HG03045 (cell line): ENCODE measurements at regions not wholly inside any gene's neighbourhood (a gene's known extent, or its start where the extent isn't known, plus 50 kb on each side); places are given as distances from the start of the nearest gene placed in this dataset.
"Not testable (repeated sequence)": the region's sequence is repeated elsewhere in the genome, so short reads cannot be mapped to it uniquely, and the experiment has no call there.

ENCODE experiments used
- ATAC-seq: cut with Tn5 transposase; IDR thresholded peaks from one replicate; pipeline ENCODE4 v1.9.1; 2021; ENCODE audit warnings: mild to moderate bottlenecking, moderate library complexity; ENCODE audit not compliant: unreplicated experiment

- no peak for ATAC-seq
These were observed 153.7 kb upstream of the SFSWAP start for GRCh38 chr12:131557078-131557709.

DNA sequence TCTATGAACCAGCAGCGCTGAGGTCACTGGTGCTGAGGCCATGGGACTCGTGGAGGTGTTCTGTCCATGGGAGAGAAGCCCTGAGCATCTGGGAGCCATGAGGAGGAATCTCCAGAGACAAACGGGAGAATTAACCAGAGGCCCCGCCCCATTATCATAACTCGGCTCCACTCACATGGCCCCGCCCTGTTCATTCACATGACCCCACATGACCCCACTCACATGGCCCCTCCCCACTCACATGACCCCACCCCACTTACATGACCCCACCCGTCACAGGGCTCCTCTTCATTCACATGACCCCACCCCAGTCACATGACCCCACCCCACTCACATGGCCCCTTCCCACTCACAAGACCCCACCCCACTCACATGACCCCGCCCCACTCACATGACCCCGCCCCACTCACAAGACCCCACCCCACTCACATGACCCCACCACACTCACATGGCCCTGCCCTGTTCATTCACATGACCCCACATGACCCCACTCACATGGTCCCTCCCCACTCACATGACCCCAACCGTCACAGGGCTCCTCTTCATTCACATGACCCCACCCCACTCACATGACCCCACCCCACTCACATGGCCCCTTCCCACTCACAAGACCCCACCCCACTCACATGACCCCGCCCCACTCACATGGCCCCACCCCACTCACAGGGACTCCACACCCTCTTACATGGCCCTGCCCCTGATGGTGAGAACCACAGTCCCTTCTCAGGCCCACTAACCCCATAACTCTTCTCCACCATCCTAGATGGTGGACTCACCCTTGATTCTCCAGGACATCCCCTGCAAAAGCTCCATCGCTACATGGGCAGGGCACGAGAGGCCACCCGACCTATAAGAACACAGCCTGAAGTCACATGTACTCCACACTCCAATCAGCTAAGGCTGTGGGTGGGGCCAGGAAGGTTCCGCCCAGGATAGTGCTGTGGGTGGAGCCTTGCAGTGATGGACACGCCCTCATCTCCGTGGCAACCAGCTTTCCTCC lies 151.1 kb upstream of the SFSWAP start:
- no peak for ATAC-seq

GRCh38 chr12:131561051-131561450 lies 149.8 kb upstream of the SFSWAP start:
- ATAC-seq: no peak

DNA sequence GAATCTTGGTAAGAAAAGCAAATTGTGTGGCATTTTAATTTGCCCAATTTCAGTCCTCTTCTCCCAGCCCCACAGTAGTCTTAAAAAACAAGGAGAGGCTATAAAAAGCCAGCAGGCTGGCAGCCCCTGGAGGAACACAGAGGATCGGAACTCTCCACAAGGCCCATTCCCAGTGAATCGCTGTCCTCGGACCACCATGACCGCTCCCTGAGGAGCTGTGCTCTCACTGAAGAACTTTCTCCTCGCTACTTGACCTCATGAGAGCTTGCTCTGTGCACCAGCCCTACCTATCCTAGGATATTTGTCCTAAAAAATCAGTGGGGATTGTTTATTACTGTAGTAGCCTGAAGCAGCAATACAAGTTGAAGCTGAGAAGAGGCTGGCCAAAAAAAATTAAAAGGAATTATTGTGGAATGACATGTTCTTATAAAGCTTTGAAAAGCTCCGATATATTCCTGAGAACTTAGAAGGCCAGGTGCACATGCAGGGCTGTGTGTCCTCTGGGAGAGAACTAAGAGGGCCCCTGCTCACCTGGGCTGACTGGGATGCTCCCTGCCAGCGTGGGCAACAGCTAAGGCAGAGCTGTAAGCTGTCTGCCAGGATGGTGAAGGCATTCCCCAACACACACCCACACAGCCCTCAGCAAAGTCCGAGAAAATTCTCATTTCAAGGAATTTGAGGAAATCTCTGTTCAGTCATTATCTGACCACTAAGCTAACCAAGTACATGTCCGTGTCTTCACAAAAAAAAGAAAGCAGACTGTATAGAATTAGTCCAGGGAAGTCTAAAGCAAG lies 148.8 kb upstream of the SFSWAP start:
- ATAC-seq: no peak

GRCh38 chr12:131564138-131564727 lies 146.7 kb upstream of the SFSWAP start:
- not testable (repeated sequence) for ATAC-seq

DNA sequence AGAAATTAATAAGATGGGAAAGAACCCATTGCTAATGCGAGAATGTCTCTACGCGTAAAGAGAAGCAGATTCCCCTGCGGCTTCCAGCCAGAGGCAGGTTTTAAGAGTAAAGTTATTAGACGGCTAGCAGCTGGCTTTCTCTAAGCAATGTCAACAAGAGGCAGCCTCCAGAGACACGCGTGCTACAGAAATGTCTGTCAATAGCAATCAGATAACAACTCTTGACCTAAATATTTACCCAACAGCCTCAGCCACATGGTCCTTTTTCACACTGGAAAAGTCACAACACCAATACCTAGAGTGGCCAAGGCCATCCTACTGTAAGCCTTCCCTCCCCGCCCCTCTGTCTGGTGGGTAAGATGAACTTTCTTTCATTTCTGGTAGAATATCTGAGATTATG lies 146.0 kb upstream of the SFSWAP start:
- no peak for ATAC-seq

DNA sequence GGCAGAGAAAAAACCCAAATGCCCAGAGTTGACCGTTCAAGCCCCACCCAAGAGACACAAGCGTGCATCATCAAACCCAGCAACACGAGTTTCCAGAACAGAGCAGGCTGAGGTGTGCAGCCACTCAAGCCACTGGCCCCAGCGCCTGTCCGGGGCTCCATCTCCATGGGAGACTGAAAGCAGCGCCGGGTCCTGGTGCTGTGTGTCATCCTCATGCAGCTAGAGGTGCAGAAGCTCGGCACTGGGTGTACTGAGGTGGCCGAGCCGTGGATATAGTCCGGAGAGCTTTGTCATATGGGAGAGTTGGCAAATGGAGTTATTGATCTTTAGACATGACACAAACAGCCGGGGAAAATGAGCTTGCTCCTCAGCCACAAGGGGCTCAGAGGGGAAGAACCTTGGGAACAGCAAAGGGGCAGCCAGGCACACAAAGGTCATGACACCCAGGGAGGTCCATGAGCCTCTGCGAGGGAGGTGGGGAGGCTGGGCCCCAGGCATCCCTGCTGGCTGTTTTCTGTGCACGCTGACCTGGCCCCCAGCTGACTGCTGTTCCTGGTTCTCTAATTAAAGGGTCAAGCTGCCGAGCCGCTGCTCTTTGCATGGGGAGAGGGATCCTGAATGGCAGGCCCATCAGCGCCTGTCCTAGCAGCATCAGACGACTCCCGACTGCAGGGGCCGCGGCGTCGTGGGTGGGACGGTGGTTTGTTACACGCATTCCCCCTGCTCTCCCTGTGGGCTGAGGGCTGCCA lies 145.4 kb upstream of the SFSWAP start:
- ATAC-seq: no peak

- no peak for ATAC-seq
These were observed 142.6 kb upstream of the SFSWAP start for GRCh38 chr12:131568336-131568735.

GRCh38 chr12:131570596-131570995 lies 140.3 kb upstream of the SFSWAP start:
- ATAC-seq: no peak

DNA sequence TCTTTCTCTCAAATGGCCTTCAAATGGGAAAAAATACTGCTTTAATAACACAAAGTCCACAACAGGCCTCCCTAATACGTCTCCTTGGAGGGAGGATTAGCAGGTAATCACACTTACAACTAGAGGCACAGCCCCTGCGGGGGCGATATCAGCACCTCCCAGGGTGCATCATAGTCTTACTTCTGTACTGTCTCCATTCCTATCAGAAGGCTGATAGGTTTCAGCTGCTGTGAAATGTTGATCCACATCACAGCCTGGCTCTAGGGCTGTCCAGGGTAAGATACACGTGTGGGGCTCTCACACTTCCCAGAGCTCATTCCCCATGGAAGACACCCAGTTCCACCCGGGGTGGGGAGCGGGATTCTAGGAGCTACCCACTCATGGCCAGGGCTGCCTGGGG lies 139.1 kb upstream of the SFSWAP start:
- ATAC-seq: no peak

GRCh38 chr12:131572626-131573025 lies 138.3 kb upstream of the SFSWAP start:
- no peak for ATAC-seq

DNA sequence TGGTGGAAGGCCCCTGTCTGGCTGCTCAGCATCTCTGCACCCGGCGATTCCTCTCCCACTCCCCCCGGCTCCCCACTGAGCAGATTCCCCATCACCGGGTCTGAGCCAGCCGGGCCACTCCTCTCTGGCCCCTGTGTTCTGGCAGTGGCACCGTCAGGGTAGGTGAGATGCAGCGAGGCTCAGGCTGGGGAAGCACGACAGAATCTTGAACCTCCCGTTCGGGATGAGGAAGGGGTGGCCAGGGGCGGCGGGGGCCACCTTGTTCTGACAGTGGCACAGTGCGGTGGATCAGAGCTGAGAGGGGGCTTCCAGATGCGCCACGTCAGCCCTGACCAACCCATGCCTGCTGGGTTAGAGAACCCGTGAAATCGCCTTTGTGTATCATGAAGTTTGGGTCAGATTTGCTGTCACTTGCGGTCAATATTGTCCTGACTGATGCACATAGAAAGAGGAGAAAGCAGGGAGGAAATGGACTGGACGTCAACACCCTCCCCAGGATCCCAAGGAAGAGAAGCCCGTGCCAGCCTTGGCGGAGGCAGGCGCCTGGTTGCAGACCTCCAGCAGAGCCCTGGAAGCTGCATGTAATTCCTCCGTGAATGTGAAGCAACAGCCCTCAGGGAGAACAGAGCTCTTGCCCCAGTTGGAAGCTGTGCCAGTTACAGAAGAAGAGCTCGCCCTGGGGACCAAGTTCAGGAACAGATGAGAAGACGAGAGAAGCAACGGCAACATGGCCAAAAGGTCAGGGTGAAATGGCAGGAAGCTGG lies 137.1 kb upstream of the SFSWAP start:
- no peak for ATAC-seq

GRCh38 chr12:131574395-131574771 lies 136.5 kb upstream of the SFSWAP start:
- no peak for ATAC-seq

DNA sequence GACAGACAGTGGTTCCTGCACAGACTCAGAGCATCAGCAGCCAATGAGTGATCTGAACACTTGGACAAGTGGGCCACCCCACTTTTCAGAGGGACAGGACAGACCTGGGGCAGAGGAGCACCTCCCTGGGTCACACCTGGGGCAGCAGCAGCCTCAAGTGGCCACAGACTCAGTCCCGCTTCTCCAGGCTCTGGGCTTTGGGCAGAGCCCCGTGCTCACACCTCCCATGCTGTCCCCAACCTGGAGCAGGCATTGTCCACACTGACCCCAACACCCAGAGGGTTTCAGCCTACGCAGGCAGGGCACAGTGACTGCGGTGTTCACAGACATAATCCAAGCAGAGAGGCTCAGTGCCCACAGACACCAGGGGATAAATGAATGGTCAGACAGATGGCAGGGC lies 135.5 kb upstream of the SFSWAP start:
- ATAC-seq: no peak

GRCh38 chr12:131576734-131577133 lies 134.2 kb upstream of the SFSWAP start:
- not testable (repeated sequence) for ATAC-seq

GRCh38 chr12:131577766-131578165 lies 133.1 kb upstream of the SFSWAP start:
- no peak for ATAC-seq

- no peak for ATAC-seq
These were observed 131.9 kb upstream of the SFSWAP start for GRCh38 chr12:131578828-131579470.

DNA sequence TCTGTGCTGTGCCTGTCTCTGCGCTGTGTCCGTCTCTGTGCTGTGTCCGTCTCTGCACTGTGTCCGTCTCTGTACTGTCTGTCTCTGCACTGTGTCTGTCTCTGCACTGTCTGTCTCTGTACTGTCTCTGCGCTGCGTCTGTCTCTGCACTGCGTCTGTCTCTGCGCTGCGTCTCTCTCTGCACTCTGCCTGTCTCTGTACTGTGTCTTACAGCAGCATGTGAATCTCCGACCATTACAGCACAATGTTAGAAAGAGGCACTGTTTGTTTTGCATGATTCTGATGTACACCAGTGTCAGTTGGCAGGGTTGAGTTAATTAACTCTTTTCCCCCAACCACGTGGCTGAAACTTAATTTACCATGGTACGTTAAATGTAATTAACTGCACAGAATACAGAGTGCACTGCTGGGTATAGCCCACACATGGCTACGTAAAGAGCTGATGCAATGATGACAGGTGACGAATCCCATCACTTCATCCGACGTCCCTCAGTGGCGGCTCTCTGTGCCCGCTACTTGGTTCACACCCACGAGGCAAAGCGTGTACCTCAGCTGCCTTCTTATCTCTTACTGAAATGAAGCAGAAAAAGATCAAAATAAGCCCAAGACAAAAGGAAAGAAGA lies 127.7 kb upstream of the SFSWAP start:
- ATAC-seq: no peak

GRCh38 chr12:131586269-131586668 lies 124.6 kb upstream of the SFSWAP start:
- ATAC-seq: no peak
